Spleen (tissue), 7 donors: ENCODE measurements at regions not wholly inside any gene's neighbourhood (a gene's known extent, or its start where the extent isn't known, plus 50 kb on each side); places are given as distances from the start of the nearest gene placed in this dataset.

Experiments
- POLR2A ChIP-seq, 3 donors: fragments of 450-650 bp; IDR thresholded peaks; one replicate each; pipeline ENCODE4 v1.5.1; 2017; ENCODE audit warnings: antibody characterized with exemption in 3 of 3, mild to moderate bottlenecking in 1 of 3
- POLR2AphosphoS5 ChIP-seq, 3 donors: sonication (generic); formaldehyde crosslinking; IDR thresholded peaks; one replicate each; pipeline ENCODE4 v1.5.1; 2017; ENCODE audit warnings: antibody characterized with exemption in 3 of 3
- TF ChIP-seq, protein P1 (sequence below), 11 experiments: fragments of 200-600 bp in 7 of 11; fragments of 450-650 bp in 4 of 11; sonication (generic) in 4 of 11; IDR thresholded peaks in 8 of 11; conservative IDR thresholded peaks in 3 of 11; 1 replicate in 7 of 11; 2 replicates in 4 of 11; pipeline versions ENCODE4 v1.4.0 to v1.8.0; 2016 to 2021; ENCODE audit warnings: antibody characterized with exemption in 11 of 11, inconsistent platforms in 4 of 11, mild to moderate bottlenecking in 1 of 11
- donor health status: DM: no; HTN: no; CAD: no; lungs with moderate emphysema.
- donor health status: DM: no; HTN: no; CAD: no.
- donor health status: DM: no; HTN: no; CAD: no.

DNA sequence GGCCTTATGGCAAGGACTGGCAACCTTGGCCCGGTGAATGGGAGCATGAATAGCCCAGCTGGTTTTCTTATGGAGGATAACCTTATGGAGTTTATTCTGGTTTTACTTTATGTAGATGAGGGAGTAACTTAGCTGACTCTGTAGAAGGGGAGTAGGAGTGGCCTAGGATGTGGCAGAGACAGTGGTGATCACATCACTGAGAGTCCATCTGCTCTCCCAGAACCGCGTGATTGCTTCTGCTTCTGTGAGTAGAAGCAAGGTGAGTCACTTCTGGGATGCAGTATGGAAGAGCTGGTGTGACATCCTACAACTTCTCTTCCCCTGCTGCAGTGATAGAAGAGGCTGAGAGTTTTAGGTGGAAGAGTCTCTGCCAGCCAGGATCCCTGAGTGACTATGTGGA is 129.2 kb downstream of the RPS24 start:
- TF ChIP-seq POLR2A (IDR thresholded peaks at IDR 0.05) (no peak), POLR2AphosphoS5 (IDR thresholded peaks at IDR 0.05) (no peak)
- TF ChIP-seq, protein P1, sequence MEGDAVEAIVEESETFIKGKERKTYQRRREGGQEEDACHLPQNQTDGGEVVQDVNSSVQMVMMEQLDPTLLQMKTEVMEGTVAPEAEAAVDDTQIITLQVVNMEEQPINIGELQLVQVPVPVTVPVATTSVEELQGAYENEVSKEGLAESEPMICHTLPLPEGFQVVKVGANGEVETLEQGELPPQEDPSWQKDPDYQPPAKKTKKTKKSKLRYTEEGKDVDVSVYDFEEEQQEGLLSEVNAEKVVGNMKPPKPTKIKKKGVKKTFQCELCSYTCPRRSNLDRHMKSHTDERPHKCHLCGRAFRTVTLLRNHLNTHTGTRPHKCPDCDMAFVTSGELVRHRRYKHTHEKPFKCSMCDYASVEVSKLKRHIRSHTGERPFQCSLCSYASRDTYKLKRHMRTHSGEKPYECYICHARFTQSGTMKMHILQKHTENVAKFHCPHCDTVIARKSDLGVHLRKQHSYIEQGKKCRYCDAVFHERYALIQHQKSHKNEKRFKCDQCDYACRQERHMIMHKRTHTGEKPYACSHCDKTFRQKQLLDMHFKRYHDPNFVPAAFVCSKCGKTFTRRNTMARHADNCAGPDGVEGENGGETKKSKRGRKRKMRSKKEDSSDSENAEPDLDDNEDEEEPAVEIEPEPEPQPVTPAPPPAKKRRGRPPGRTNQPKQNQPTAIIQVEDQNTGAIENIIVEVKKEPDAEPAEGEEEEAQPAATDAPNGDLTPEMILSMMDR (IDR thresholded peaks at IDR 0.05 in 8 of 11, conservative IDR thresholded peaks at IDR 0.05 in 3 of 11), result no peak
